Body of pancreas (tissue), 4 donors: ENCODE measurements at regions not wholly inside any gene's neighbourhood (a gene's known extent, or its start where the extent isn't known, plus 50 kb on each side); places are given as distances from the start of the nearest gene placed in this dataset.

Experiments used
- ATAC-seq: fragments of 150-250 bp; one replicate; pipeline ENCODE4 v1.9.1; 2016
- DNase-seq, 4 donors: peaks; one replicate each; pipeline ENCODE4 v3.0.0-alpha.2; 2019
- H3K27ac ChIP-seq, 4 donors: fragments of 200-600 bp; sonication (generic); 1 replicate in 3 of 4; 2 replicates in 1 of 4; pipeline versions ENCODE4 v1.5.1 to v1.6.1; 2016 to 2019; ENCODE audit warnings: mild to moderate bottlenecking in 1 of 4, mixed read lengths in 1 of 4, moderate library complexity in 1 of 4
- H3K27me3 ChIP-seq, 2 donors: fragments of 200-600 bp; sonication (generic); one replicate each; pipeline ENCODE4 v1.6.0; 2016; ENCODE audit warnings: mild to moderate bottlenecking in 1 of 2
- H3K36me3 ChIP-seq, 2 donors: fragments of 200-600 bp; sonication (generic); replicated peaks in 1 of 2; 2 replicates each; pipeline ENCODE4 v1.5.1; 2016; ENCODE audit warnings: low read depth in 2 of 2; ENCODE audit not compliant: insufficient read depth in 1 of 2
- H3K4me1 ChIP-seq: fragments of 200-600 bp; sonication (generic); one replicate; pipeline ENCODE4 v1.6.0; 2016
- H3K4me3 ChIP-seq, 2 donors: fragments of 200-600 bp; sonication (generic); 1 replicate in 1 of 2; 2 replicates in 1 of 2; pipeline ENCODE4 v1.5.1; 2016 to 2019
- H3K9me3 ChIP-seq, 3 donors: fragments of 200-600 bp; sonication (generic); 1 replicate in 2 of 3; 2 replicates in 1 of 3; pipeline ENCODE4 v1.5.1; 2016
- CTCF ChIP-seq, 7 experiments: fragments of 450-650 bp in 4 of 7; fragments of 200-600 bp in 3 of 7; sonication (generic) in 3 of 7; IDR thresholded peaks; one replicate each; pipeline ENCODE4 v1.5.1; 2016 to 2019; ENCODE audit warnings: antibody characterized with exemption in 7 of 7
- POLR2A ChIP-seq, 3 donors: fragments of 450-650 bp; IDR thresholded peaks; one replicate each; pipeline ENCODE4 v1.6.1; 2016; ENCODE audit warnings: antibody characterized with exemption in 3 of 3, mild to moderate bottlenecking in 2 of 3
- WGBS, 2 donors: methylation state at CpG; one replicate each; pipeline ENCODE4 v1.1.5; 2017; 5-methylcytosine and 5-hydroxymethylcytosine counted together
- intact Hi-C: fragments of 100-400 bp; cut with DNase I; formaldehyde crosslinking; loops from one replicate; pipeline ENCODE4 v1.15.1; 2023

GRCh38 chrX:95718746-95719145, 965.9 kb upstream of the DIAPH2 start:
- TF ChIP-seq POLR2A (IDR thresholded peaks at IDR 0.05) (no peak), CTCF (IDR thresholded peaks at IDR 0.05) (no peak)
- DNase-seq (no peak), ATAC-seq (no peak)
- no peak overlapping the region for H3K27ac ChIP-seq
- H3K9me3 ChIP-seq, result no peaks in the 10 kb centered on the region
- H3K4me3 ChIP-seq, result no peak overlapping the region
- H3K4me1 ChIP-seq, result no peaks in the 10 kb centered on the region
- H3K27me3 ChIP-seq, result no peaks in the 10 kb centered on the region
- 41 to 47% methylated on average over 3 to 4 of the region's 4 CpGs for WGBS, 2 donors
- H3K36me3 ChIP-seq, result no peaks in the 10 kb centered on the region
- intact Hi-C loops, result no loop called here

GRCh38 chrX:95721011-95721410, 963.6 kb upstream of the DIAPH2 start:
- no peak for DNase-seq
- intact Hi-C loops, result no loop called here
- no peaks in the 10 kb centered on the region for H3K27me3 ChIP-seq
- 33 to 41% methylated on average over 4 of the region's 4 CpGs for WGBS, 2 donors
- no peaks in the 10 kb centered on the region for H3K9me3 ChIP-seq
- H3K4me3 ChIP-seq, result no peak overlapping the region
- no peak overlapping the region for H3K27ac ChIP-seq
- ATAC-seq, result no peak
- TF ChIP-seq POLR2A (IDR thresholded peaks at IDR 0.05) (no peak), CTCF (IDR thresholded peaks at IDR 0.05) (no peak)
- H3K36me3 ChIP-seq, result no peaks in the 10 kb centered on the region
- no peaks in the 10 kb centered on the region for H3K4me1 ChIP-seq

- DNase-seq (no peak), ATAC-seq (no peak)
- no peak for TF ChIP-seq CTCF (IDR thresholded peaks at IDR 0.05)
- no peak for TF ChIP-seq POLR2A (IDR thresholded peaks at IDR 0.05)
- Histone ChIP-seq H3K9me3 (no peaks in the 10 kb centered on the region), H3K4me1 (no peaks in the 10 kb centered on the region), H3K36me3 (no peaks in the 10 kb centered on the region), H3K27me3 (no peaks in the 10 kb centered on the region), H3K4me3 (no peak overlapping the region), H3K27ac (no peak overlapping the region)
- 21 to 35% methylated on average over 1 of the region's 1 CpG for WGBS, 2 donors
- intact Hi-C loops, result no loop called here
Measured at GRCh38 chrX:95728446-95728845, 956.2 kb upstream of the DIAPH2 start.

- Histone ChIP-seq H3K36me3 (no peaks in the 10 kb centered on the region), H3K27me3 (no peaks in the 10 kb centered on the region), H3K27ac (no peak overlapping the region), H3K4me3 (no peak overlapping the region), H3K9me3 (no peaks in the 10 kb centered on the region), H3K4me1 (no peaks in the 10 kb centered on the region)
- WGBS, 2 donors, result 40 to 50% methylated on average over 3 of the region's 3 CpGs
- TF ChIP-seq POLR2A (IDR thresholded peaks at IDR 0.05) (no peak), CTCF (IDR thresholded peaks at IDR 0.05) (no peak)
- intact Hi-C loops, result no loop called here
- ATAC-seq (no peak), DNase-seq (no peak)
Measured at GRCh38 chrX:95729401-95729800, 955.2 kb upstream of the DIAPH2 start.

- intact Hi-C loops, result no loop called here
- WGBS, 2 donors, result 55 to 70% methylated on average over 3 of the region's 3 CpGs
- no peaks in the 10 kb centered on the region for H3K9me3 ChIP-seq
- no peaks in the 10 kb centered on the region for H3K36me3 ChIP-seq
- H3K27ac ChIP-seq, result no peak overlapping the region
- TF ChIP-seq POLR2A (IDR thresholded peaks at IDR 0.05) (no peak), CTCF (IDR thresholded peaks at IDR 0.05) (no peak)
- H3K4me1 ChIP-seq, result no peaks in the 10 kb centered on the region
- H3K4me3 ChIP-seq, result no peak overlapping the region
- DNase-seq (no peak), ATAC-seq (no peak)
- H3K27me3 ChIP-seq, result no peaks in the 10 kb centered on the region
Measured at GRCh38 chrX:95733426-95733825, 951.2 kb upstream of the DIAPH2 start.
